SK-N-SH (cell line): ENCODE measurements at regions not wholly inside any gene's neighbourhood (a gene's known extent, or its start where the extent isn't known, plus 50 kb on each side); places are given as distances from the start of the nearest gene placed in this dataset.

Experiments
- CTCF ChIA-PET: fragments of 300-600, 350-600 bp; formaldehyde crosslinking; extraction: SDS; loops from one replicate; lab custom pipeline; 2021; lab: Yijun Ruan, JAX
- POLR2A ChIA-PET: fragments of 350-600 bp; sonication (Branson Sonifier 250); formaldehyde crosslinking; extraction: SDS; loops from one replicate; lab custom pipeline; 2020; ENCODE audit warnings: antibody characterized with exemption, inconsistent platforms; lab: Yijun Ruan, JAX
- DNase-seq: peaks from one replicate; pipeline ENCODE4 v3.0.0; 2012
- H2AFZ ChIP-seq: fragments of 200-600 bp; sonication (generic); 2 replicates; pipeline ENCODE4 v1.8.1; 2016; ENCODE audit warnings: antibody characterized with exemption, mild to moderate bottlenecking, low read depth
- H3F3A ChIP-seq: fragments of 200-600 bp; sonication (generic); replicated peaks from 2 replicates; pipeline ENCODE3; 2016; ENCODE audit warnings: antibody characterized with exemption, mild to moderate bottlenecking; ENCODE audit not compliant: insufficient read depth
- H3K27ac ChIP-seq, 2 experiments: fragments of 200-500 bp in 1 of 2; fragments of 200-600 bp in 1 of 2; sonication (Bioruptor generic) in 1 of 2; sonication (generic), shearing (Covaris generic) in 1 of 2; 2 replicates each; pipeline versions ENCODE4 v1.5.1 to v1.6.1; 2014 to 2016; ENCODE audit warnings: low read depth in 2 of 2, inconsistent platforms in 1 of 2, low read length in 1 of 2, mild to moderate bottlenecking in 1 of 2, mixed read lengths in 1 of 2
- H3K27me3 ChIP-seq: fragments of 200-600 bp; sonication (generic), shearing (Covaris generic); 2 replicates; pipeline ENCODE4 v1.6.1; 2016; ENCODE audit warnings: mixed run types; ENCODE audit not compliant: insufficient read depth
- H3K36me3 ChIP-seq, 2 experiments: fragments of 200-500 bp in 1 of 2; fragments of 200-600 bp in 1 of 2; sonication (Bioruptor generic) in 1 of 2; sonication (generic) in 1 of 2; replicated peaks in 1 of 2; 2 replicates each; pipeline versions ENCODE3 to v1.5.1; 2014 to 2016; ENCODE audit warnings: low read length in 1 of 2, mild to moderate bottlenecking in 1 of 2; ENCODE audit not compliant: insufficient read depth in 2 of 2, control insufficient read depth in 1 of 2
- H3K4me1 ChIP-seq, 2 experiments: fragments of 200-500 bp in 1 of 2; fragments of 200-600 bp in 1 of 2; sonication (Bioruptor generic) in 1 of 2; sonication (generic), shearing (Covaris generic) in 1 of 2; 2 replicates each; pipeline versions ENCODE4 v1.5.1 to v1.6.1; 2014 to 2016; ENCODE audit warnings: low read depth in 1 of 2, low read length in 1 of 2, mixed run types in 1 of 2; ENCODE audit not compliant: insufficient read depth in 2 of 2, control insufficient read depth in 1 of 2
- H3K4me2 ChIP-seq: fragments of 200-600 bp; sonication (generic), shearing (Covaris generic); 2 replicates; pipeline ENCODE4 v1.6.1; 2017; ENCODE audit warnings: mixed run types
- H3K4me3 ChIP-seq, 2 experiments: fragments of 200-500 bp in 1 of 2; fragments of 200-600 bp in 1 of 2; sonication (Bioruptor generic) in 1 of 2; sonication (generic), shearing (Covaris generic) in 1 of 2; 2 replicates each; pipeline versions ENCODE4 v1.5.1 to v1.8.1; 2014 to 2016; ENCODE audit warnings: low read depth in 2 of 2, inconsistent platforms in 1 of 2, low read length in 1 of 2, mild to moderate bottlenecking in 1 of 2, mixed read lengths in 1 of 2, moderate library complexity in 1 of 2
- H3K79me2 ChIP-seq: fragments of 200-600 bp; sonication (generic); 2 replicates; pipeline ENCODE4 v1.8.1; 2017; ENCODE audit warnings: mild to moderate bottlenecking; ENCODE audit not compliant: insufficient read depth
- H3K9ac ChIP-seq: fragments of 200-600 bp; sonication (generic); 2 replicates; pipeline ENCODE4 v1.6.1; 2017; ENCODE audit warnings: mixed run types
- H3K9me2 ChIP-seq: fragments of 200-600 bp; sonication (generic); 2 replicates; pipeline ENCODE4 v1.6.1; 2017; ENCODE audit warnings: mixed run types
- H3K9me3 ChIP-seq: fragments of 200-600 bp; sonication (generic); 2 replicates; pipeline ENCODE4 v1.6.1; 2017; ENCODE audit warnings: mixed run types, mild to moderate bottlenecking, moderate library complexity
- H4K20me1 ChIP-seq: fragments of 200-600 bp; sonication (generic); 2 replicates; pipeline ENCODE4 v1.6.1; 2017; ENCODE audit warnings: mild to moderate bottlenecking, mixed run types; ENCODE audit not compliant: insufficient read depth
- CHD2 ChIP-seq: fragments of 150-350 bp; IDR thresholded peaks from 2 replicates; pipeline ENCODE4 v1.6.1; 2018; ENCODE audit warnings: low read length; ENCODE audit not compliant: partially characterized antibody
- EP300 ChIP-seq, 2 experiments: IDR thresholded peaks; 2 replicates each; pipeline versions ENCODE4 v1.4.0 to v1.6.1; 2012; ENCODE audit warnings: borderline replicate concordance in 1 of 2, low read depth in 1 of 2, low read length in 1 of 2
- EZH2phosphoT487 ChIP-seq: fragments of 200-600 bp; sonication (generic); IDR thresholded peaks from 2 replicates; pipeline ENCODE4 v1.6.1; 2017; ENCODE audit warnings: low read depth, mixed run types, mild to moderate bottlenecking, antibody characterized with exemption, moderate library complexity, borderline replicate concordance
- FOSL2 ChIP-seq: IDR thresholded peaks from 2 replicates; pipeline ENCODE4 v1.4.0; 2012; ENCODE audit warnings: low read depth, mild to moderate bottlenecking, moderate library complexity, borderline replicate concordance
- FOXJ3 ChIP-seq: sonication (generic); formaldehyde crosslinking; IDR thresholded peaks from 2 replicates; pipeline ENCODE4 v1.5.1; 2020; ENCODE audit warnings: mild to moderate bottlenecking, missing genetic modification reagents
- FOXM1 ChIP-seq: IDR thresholded peaks from 2 replicates; pipeline ENCODE4 v1.4.0; 2012; ENCODE audit warnings: low read depth, mild to moderate bottlenecking
- GABPA ChIP-seq: IDR thresholded peaks from 2 replicates; pipeline ENCODE4 v1.4.0; 2012; ENCODE audit warnings: low read depth, mild to moderate bottlenecking
- JUND ChIP-seq: IDR thresholded peaks from 2 replicates; pipeline ENCODE4 v1.4.0; 2012
- NFIC ChIP-seq: IDR thresholded peaks from 2 replicates; pipeline ENCODE4 v1.4.0; 2012; ENCODE audit warnings: borderline replicate concordance
- PBX3 ChIP-seq: IDR thresholded peaks from 2 replicates; pipeline ENCODE4; 2012
- RCOR1 ChIP-seq: fragments of 150-350 bp; IDR thresholded peaks from 2 replicates; pipeline ENCODE4 v1.6.1; 2017; ENCODE audit warnings: antibody characterized with exemption, low read length
- RXRA ChIP-seq: IDR thresholded peaks from 2 replicates; pipeline ENCODE4 v1.4.0; 2012; ENCODE audit warnings: low read depth, mild to moderate bottlenecking, borderline replicate concordance
- SIN3A ChIP-seq: IDR thresholded peaks from 2 replicates; pipeline ENCODE4 v1.6.1; 2012; ENCODE audit warnings: low read depth, mild to moderate bottlenecking, low read length, moderate library complexity, borderline replicate concordance
- TCF12 ChIP-seq: IDR thresholded peaks from 2 replicates; pipeline ENCODE4 v1.4.0; 2012
- USF1 ChIP-seq: IDR thresholded peaks from 2 replicates; pipeline ENCODE4 v1.4.0; 2012; ENCODE audit warnings: low read depth, borderline replicate concordance
- YY1 ChIP-seq: IDR thresholded peaks from 2 replicates; pipeline ENCODE4 v1.4.0; 2012; ENCODE audit warnings: low read depth, mild to moderate bottlenecking
- WGBS: methylation state at CpG from one replicate; pipeline ENCODE4 v1.1.6; 2017; ENCODE audit warnings: low lambda C conversion rate; 5-methylcytosine and 5-hydroxymethylcytosine counted together
- TF ChIP-seq, protein P1 (sequence below): IDR thresholded peaks from 2 replicates; pipeline ENCODE4 v1.4.0; 2012; ENCODE audit warnings: low read depth
- TF ChIP-seq, protein P2 (sequence below): IDR thresholded peaks from 2 replicates; pipeline ENCODE4 v1.4.0; 2012; ENCODE audit warnings: low read depth, borderline replicate concordance

GRCh38 chr14:105817971-105818711 lies 291.8 kb downstream of the TMEM121 start:
- Histone ChIP-seq H3K79me2 (no peaks in the 10 kb centered on the region), H3K27ac (no peak overlapping the region), H4K20me1 (no peaks in the 10 kb centered on the region), H3K27me3 (no peaks in the 10 kb centered on the region), H3K4me1 (no peaks in the 10 kb centered on the region; a peak in 1 of 4 replicates), H3K36me3 (no peaks in the 10 kb centered on the region), H3K9me3 (no peaks in the 10 kb centered on the region), H3K9me2 (no peaks in the 10 kb centered on the region), H3K4me3 (no peak overlapping the region), H3K4me2 (no peak overlapping the region), H2AFZ (no peak overlapping the region), H3K9ac (no peak overlapping the region), H3F3A (no peaks in the 10 kb centered on the region)
- no peak for TF ChIP-seq FOSL2
- no peak for TF ChIP-seq RXRA
- no peak for TF ChIP-seq USF1
- TF ChIP-seq YY1: no peak
- no peak for TF ChIP-seq GABPA
- no peak for TF ChIP-seq PBX3
- no peak for TF ChIP-seq EZH2phosphoT487
- TF ChIP-seq NFIC: no peak
- TF ChIP-seq, protein P1, sequence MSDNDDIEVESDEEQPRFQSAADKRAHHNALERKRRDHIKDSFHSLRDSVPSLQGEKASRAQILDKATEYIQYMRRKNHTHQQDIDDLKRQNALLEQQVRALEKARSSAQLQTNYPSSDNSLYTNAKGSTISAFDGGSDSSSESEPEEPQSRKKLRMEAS: no peak
- TF ChIP-seq, protein P2, sequence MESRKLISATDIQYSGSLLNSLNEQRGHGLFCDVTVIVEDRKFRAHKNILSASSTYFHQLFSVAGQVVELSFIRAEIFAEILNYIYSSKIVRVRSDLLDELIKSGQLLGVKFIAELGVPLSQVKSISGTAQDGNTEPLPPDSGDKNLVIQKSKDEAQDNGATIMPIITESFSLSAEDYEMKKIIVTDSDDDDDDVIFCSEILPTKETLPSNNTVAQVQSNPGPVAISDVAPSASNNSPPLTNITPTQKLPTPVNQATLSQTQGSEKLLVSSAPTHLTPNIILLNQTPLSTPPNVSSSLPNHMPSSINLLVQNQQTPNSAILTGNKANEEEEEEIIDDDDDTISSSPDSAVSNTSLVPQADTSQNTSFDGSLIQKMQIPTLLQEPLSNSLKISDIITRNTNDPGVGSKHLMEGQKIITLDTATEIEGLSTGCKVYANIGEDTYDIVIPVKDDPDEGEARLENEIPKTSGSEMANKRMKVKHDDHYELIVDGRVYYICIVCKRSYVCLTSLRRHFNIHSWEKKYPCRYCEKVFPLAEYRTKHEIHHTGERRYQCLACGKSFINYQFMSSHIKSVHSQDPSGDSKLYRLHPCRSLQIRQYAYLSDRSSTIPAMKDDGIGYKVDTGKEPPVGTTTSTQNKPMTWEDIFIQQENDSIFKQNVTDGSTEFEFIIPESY: no peak
- no peak for TF ChIP-seq JUND
- POLR2A ChIA-PET: interaction anchor here (0.6 kb wide), 1 partner anchor 42 kb away, joined by 4 read pairs; no protein-coding TSS in a partner anchor
- DNase-seq: no peak
- 51% methylated on average over 21 of the region's 21 CpGs for WGBS
- CTCF ChIA-PET: interaction anchor here (1.9 kb wide), 1 partner anchor 127 kb away, joined by 4 read pairs; no protein-coding TSS in a partner anchor

GRCh38 chr14:105818712-105819005 lies 292.3 kb downstream of the TMEM121 start:
- no peaks in the 10 kb centered on the region for H3K9me3 ChIP-seq
- no peak overlapping the region for H3K4me3 ChIP-seq
- CTCF ChIA-PET: interaction anchor here (1.0 to 1.9 kb wide), 2 partner anchors 21 to 126 kb away, joined by 3 to 4 read pairs; no protein-coding TSS in a partner anchor
- no peak overlapping the region for H3K9ac ChIP-seq
- H4K20me1 ChIP-seq: no peaks in the 10 kb centered on the region
- H2AFZ ChIP-seq: no peak overlapping the region
- H3K9me2 ChIP-seq: no peaks in the 10 kb centered on the region
- no peaks in the 10 kb centered on the region for H3K27me3 ChIP-seq
- no peaks in the 10 kb centered on the region for H3K79me2 ChIP-seq
- no peak overlapping the region for H3K4me2 ChIP-seq
- H3K36me3 ChIP-seq: no peaks in the 10 kb centered on the region
- no peaks in the 10 kb centered on the region; a peak in 1 of 4 replicates for H3K4me1 ChIP-seq
- no peak overlapping the region for H3K27ac ChIP-seq
- H3F3A ChIP-seq: no peaks in the 10 kb centered on the region
- WGBS: 60% methylated on average over 3 of the region's 11 CpGs
- POLR2A ChIA-PET: interaction anchor here (0.6 kb wide), 1 partner anchor 41 kb away, joined by 4 read pairs; no protein-coding TSS in a partner anchor
- peak; percentile 49 for DNase-seq
- TF ChIP-seq EP300 (IDR thresholded peaks at IDR 0.05; ENCODE audit: borderline replicate concordance in 1 of 2, low read depth in 1 of 2, low read length in 1 of 2) (no peak), USF1 (no peak), CHD2 (no peak), GABPA (no peak), FOXJ3 (CRISPR knock-in tag) (no peak), SIN3A (no peak), FOSL2 (no peak), FOXM1 (no peak), RCOR1 (no peak), TCF12 (no peak)
- TF ChIP-seq, protein P2: no peak
